A673 (cell line): ENCODE measurements at regions not wholly inside any gene's neighbourhood (a gene's known extent, or its start where the extent isn't known, plus 50 kb on each side); places are given as distances from the start of the nearest gene placed in this dataset.
"Not testable (repeated sequence)": the region's sequence is repeated elsewhere in the genome, so short reads cannot be mapped to it uniquely, and the experiment has no call there.

Source experiments
- EZH2 ChIP-seq: fragments of 200-600 bp; sonication (generic); IDR thresholded peaks from 2 replicates; pipeline ENCODE4 v1.6.1; 2017; ENCODE audit warnings: borderline replicate concordance, low read depth, mild to moderate bottlenecking, mixed read lengths, antibody characterized with exemption, low read length; ENCODE audit not compliant: poor library complexity, severe bottlenecking
- TF ChIP-seq, protein P1 (sequence below): fragments of 300-800, 200-600 bp; sonication (generic); conservative IDR thresholded peaks from 2 replicates; pipeline ENCODE4 v1.5.1; 2017; ENCODE audit warnings: low read depth, mild to moderate bottlenecking, antibody characterized with exemption, low read length, moderate library complexity, mixed read lengths

- TF ChIP-seq, protein P1, sequence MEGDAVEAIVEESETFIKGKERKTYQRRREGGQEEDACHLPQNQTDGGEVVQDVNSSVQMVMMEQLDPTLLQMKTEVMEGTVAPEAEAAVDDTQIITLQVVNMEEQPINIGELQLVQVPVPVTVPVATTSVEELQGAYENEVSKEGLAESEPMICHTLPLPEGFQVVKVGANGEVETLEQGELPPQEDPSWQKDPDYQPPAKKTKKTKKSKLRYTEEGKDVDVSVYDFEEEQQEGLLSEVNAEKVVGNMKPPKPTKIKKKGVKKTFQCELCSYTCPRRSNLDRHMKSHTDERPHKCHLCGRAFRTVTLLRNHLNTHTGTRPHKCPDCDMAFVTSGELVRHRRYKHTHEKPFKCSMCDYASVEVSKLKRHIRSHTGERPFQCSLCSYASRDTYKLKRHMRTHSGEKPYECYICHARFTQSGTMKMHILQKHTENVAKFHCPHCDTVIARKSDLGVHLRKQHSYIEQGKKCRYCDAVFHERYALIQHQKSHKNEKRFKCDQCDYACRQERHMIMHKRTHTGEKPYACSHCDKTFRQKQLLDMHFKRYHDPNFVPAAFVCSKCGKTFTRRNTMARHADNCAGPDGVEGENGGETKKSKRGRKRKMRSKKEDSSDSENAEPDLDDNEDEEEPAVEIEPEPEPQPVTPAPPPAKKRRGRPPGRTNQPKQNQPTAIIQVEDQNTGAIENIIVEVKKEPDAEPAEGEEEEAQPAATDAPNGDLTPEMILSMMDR: not testable (repeated sequence)
- TF ChIP-seq EZH2: not testable (repeated sequence)
These were observed 107.4 kb downstream of the RTP4 start for GRCh38 chr3:187475613-187476012.
